ENCODE measurements at regions not wholly inside any gene's neighbourhood (a gene's known extent, or its start where the extent isn't known, plus 50 kb on each side); places are given as distances from the start of the nearest gene placed in this dataset.
"Not testable (repeated sequence)": the region's sequence is repeated elsewhere in the genome, so short reads cannot be mapped to it uniquely, and the experiment has no call there.

- H3K27ac ChIP-seq = no peak overlapping the region
- H3K4me1 ChIP-seq = no peaks in the 10 kb centered on the region
- no peaks in the 10 kb centered on the region for H3K9me3 ChIP-seq (replicated peaks in 1 of 11)
- H3K36me3 ChIP-seq = no peaks in the 10 kb centered on the region
- no peak overlapping the region for H3K9ac ChIP-seq
- H3K4me2 ChIP-seq = no peak overlapping the region
- H3K27me3 ChIP-seq = no peaks in the 10 kb centered on the region
- no peak overlapping the region for H3K4me3 ChIP-seq
- H4K20me1 ChIP-seq = no peaks in the 10 kb centered on the region
- TF ChIP-seq Cebpa-rat (IDR thresholded peaks at IDR 0.05) = no peak
Observed at GRCh38 chr6:79812195-79812594, 135.2 kb downstream of the ELOVL4 start.

- no peaks in the 10 kb centered on the region for H4K20me1 ChIP-seq
- no peak overlapping the region for H3K4me2 ChIP-seq
- no peak overlapping the region for H3K27ac ChIP-seq
- no peak overlapping the region for H3K9ac ChIP-seq
- no peak overlapping the region for H3K4me3 ChIP-seq
- no peaks in the 10 kb centered on the region for H3K36me3 ChIP-seq
- no peak for TF ChIP-seq Cebpa-rat (IDR thresholded peaks at IDR 0.05)
- H3K27me3 ChIP-seq = no peaks in the 10 kb centered on the region
- peaks cover 0 to 8% (median 0%) of the 10 kb centered on the region in 11 experiments; a peak in 2 of 22 replicates for H3K9me3 ChIP-seq (replicated peaks in 1 of 11)
- H3K4me1 ChIP-seq = no peaks in the 10 kb centered on the region
Observed at GRCh38 chr6:79810871-79811270, 136.5 kb downstream of the ELOVL4 start.

GRCh38 chr6:79810185-79810705 lies 137.1 kb downstream of the ELOVL4 start:
- no peak overlapping the region for H3K9ac ChIP-seq
- TF ChIP-seq Cebpa-rat (IDR thresholded peaks at IDR 0.05) = no peak
- H3K36me3 ChIP-seq = no peaks in the 10 kb centered on the region
- H3K9me3 ChIP-seq (replicated peaks in 1 of 11) = peaks cover 0 to 8% (median 0%) of the 10 kb centered on the region in 11 experiments; a peak in 2 of 22 replicates
- H3K27ac ChIP-seq = no peak overlapping the region
- no peaks in the 10 kb centered on the region for H4K20me1 ChIP-seq
- no peak overlapping the region for H3K4me2 ChIP-seq
- no peaks in the 10 kb centered on the region for H3K27me3 ChIP-seq
- no peaks in the 10 kb centered on the region for H3K4me1 ChIP-seq
- H3K4me3 ChIP-seq = no peak overlapping the region

GRCh38 chr6:79808921-79809320 lies 138.4 kb downstream of the ELOVL4 start:
- no peak overlapping the region for H3K9ac ChIP-seq
- no peak overlapping the region for H3K27ac ChIP-seq
- no peak overlapping the region for H3K4me3 ChIP-seq
- no peaks in the 10 kb centered on the region for H3K27me3 ChIP-seq
- no peaks in the 10 kb centered on the region for H3K4me1 ChIP-seq
- no peaks in the 10 kb centered on the region for H3K36me3 ChIP-seq
- H3K4me2 ChIP-seq = no peak overlapping the region
- H3K9me3 ChIP-seq (replicated peaks in 1 of 11) = peaks cover 0 to 8% (median 0%) of the 10 kb centered on the region in 11 experiments; a peak in 2 of 22 replicates
- H4K20me1 ChIP-seq = no peaks in the 10 kb centered on the region
- TF ChIP-seq Cebpa-rat (IDR thresholded peaks at IDR 0.05) = no peak

GRCh38 chr6:79806661-79807060 lies 140.7 kb downstream of the ELOVL4 start:
- not testable (repeated sequence) for H3K4me2 ChIP-seq; H3K9ac ChIP-seq; H3K27me3 ChIP-seq; H3K4me1 ChIP-seq; H3K27ac ChIP-seq; H3K36me3 ChIP-seq; H4K20me1 ChIP-seq; H3K4me3 ChIP-seq; H3K9me3 ChIP-seq (replicated peaks in 1 of 11)

- peaks cover 0 to 5% (median 0%) of the 10 kb centered on the region in 10 experiments; a peak in 1 of 20 replicates for H3K4me1 ChIP-seq
- no peaks in the 10 kb centered on the region for H3K27me3 ChIP-seq
- no peak overlapping the region for H3K4me3 ChIP-seq
- H3K9ac ChIP-seq = no peak overlapping the region
- no peak overlapping the region for H3K4me2 ChIP-seq
- no peak overlapping the region for H3K27ac ChIP-seq
- no peaks in the 10 kb centered on the region for H3K36me3 ChIP-seq
- H4K20me1 ChIP-seq = no peaks in the 10 kb centered on the region
- peaks cover 0 to 8% (median 0%) of the 10 kb centered on the region in 11 experiments; a peak in 2 of 22 replicates for H3K9me3 ChIP-seq (replicated peaks in 1 of 11)
- TF ChIP-seq Cebpa-rat (IDR thresholded peaks at IDR 0.05) = no peak
Observed at GRCh38 chr6:79804732-79805131, 142.6 kb downstream of the ELOVL4 start.

GRCh38 chr6:79803917-79804316 lies 143.4 kb downstream of the ELOVL4 start:
- no peak overlapping the region for H3K9ac ChIP-seq

GRCh38 chr6:79802657-79803300 lies 144.6 kb downstream of the ELOVL4 start:
- no peak for TF ChIP-seq Cebpa-rat (IDR thresholded peaks at IDR 0.05)
- Histone ChIP-seq H3K4me2 (peak overlapping the region in 2 of 11 experiments; percentile 22 to 53; a peak in 2 of 22 replicates), H3K36me3 (no peaks in the 10 kb centered on the region), H3K27ac (no peak overlapping the region), H3K9me3 (replicated peaks in 1 of 11) (peaks cover 0 to 8% (median 0%) of the 10 kb centered on the region in 11 experiments; a peak in 2 of 22 replicates), H3K4me3 (no peak overlapping the region), H3K4me1 (peaks cover 0 to 5% (median 0%) of the 10 kb centered on the region in 10 experiments; a peak in 1 of 20 replicates), H4K20me1 (no peaks in the 10 kb centered on the region), H3K27me3 (no peaks in the 10 kb centered on the region), H3K9ac (no peak overlapping the region)

More at GRCh38 chr6:79803917-79804316, 143.4 kb downstream of the ELOVL4 start:
- H3K4me1 ChIP-seq = peaks cover 0 to 5% (median 0%) of the 10 kb centered on the region in 10 experiments; a peak in 1 of 20 replicates
- no peak overlapping the region for H3K4me2 ChIP-seq
- peaks cover 0 to 8% (median 0%) of the 10 kb centered on the region in 11 experiments; a peak in 2 of 22 replicates for H3K9me3 ChIP-seq (replicated peaks in 1 of 11)
- H3K27ac ChIP-seq = no peak overlapping the region
- no peak for TF ChIP-seq Cebpa-rat (IDR thresholded peaks at IDR 0.05)
- H3K27me3 ChIP-seq = no peaks in the 10 kb centered on the region
- no peaks in the 10 kb centered on the region for H3K36me3 ChIP-seq
- H4K20me1 ChIP-seq = no peaks in the 10 kb centered on the region
- H3K4me3 ChIP-seq = no peak overlapping the region

GRCh38 chr6:79801362-79801761 lies 146.0 kb downstream of the ELOVL4 start:
- H3K27me3 ChIP-seq = no peaks in the 10 kb centered on the region
- no peak for TF ChIP-seq Cebpa-rat (IDR thresholded peaks at IDR 0.05)
- no peak overlapping the region for H3K9ac ChIP-seq
- no peak overlapping the region for H3K4me3 ChIP-seq
- H4K20me1 ChIP-seq = no peaks in the 10 kb centered on the region
- no peak overlapping the region for H3K4me2 ChIP-seq
- H3K9me3 ChIP-seq (replicated peaks in 1 of 11) = 0 out of 22 replicates have a peak, but pooled peaks cover 0 to 2% (median 0%) of the 10 kb centered on the region in 11 experiments
- H3K4me1 ChIP-seq = peaks cover 0 to 5% (median 0%) of the 10 kb centered on the region in 10 experiments; a peak in 1 of 20 replicates
- H3K36me3 ChIP-seq = no peaks in the 10 kb centered on the region
- no peak overlapping the region for H3K27ac ChIP-seq

GRCh38 chr6:79798841-79799240 lies 148.5 kb downstream of the ELOVL4 start:
- no peak for TF ChIP-seq Cebpa-rat (IDR thresholded peaks at IDR 0.05)
- no peaks in the 10 kb centered on the region for H3K9me3 ChIP-seq (replicated peaks in 1 of 11)
- H3K9ac ChIP-seq = no peak overlapping the region
- no peak overlapping the region for H3K27ac ChIP-seq
- no peaks in the 10 kb centered on the region for H3K27me3 ChIP-seq
- no peak overlapping the region for H3K4me3 ChIP-seq
- H3K36me3 ChIP-seq = no peaks in the 10 kb centered on the region
- H3K4me2 ChIP-seq = no peak overlapping the region
- H3K4me1 ChIP-seq = peaks cover 0 to 5% (median 0%) of the 10 kb centered on the region in 10 experiments; a peak in 1 of 20 replicates
- H4K20me1 ChIP-seq = no peaks in the 10 kb centered on the region
